GM06990 (cell line): ENCODE measurements at regions not wholly inside any gene's neighbourhood (a gene's known extent, or its start where the extent isn't known, plus 50 kb on each side); places are given as distances from the start of the nearest gene placed in this dataset.
"Not testable (repeated sequence)": the region's sequence is repeated elsewhere in the genome, so short reads cannot be mapped to it uniquely, and the experiment has no call there.

Experiments
- DNase-seq: peaks from one replicate; pipeline ENCODE4 v3.0.0-alpha.2; 2011; ENCODE audit not compliant: insufficient read length; ENCODE audit errors: extremely low read depth
- H3K27me3 ChIP-seq: replicated peaks from 2 replicates; pipeline ENCODE4 v1.6.0; 2011; ENCODE audit warnings: low read length; ENCODE audit not compliant: control insufficient read depth, insufficient read depth
- H3K36me3 ChIP-seq: 2 replicates; pipeline ENCODE4 v1.5.1; 2011; ENCODE audit warnings: low read length; ENCODE audit not compliant: control insufficient read depth, insufficient read depth
- H3K4me3 ChIP-seq: replicated peaks from 2 replicates; pipeline ENCODE4 v1.5.1; 2011; ENCODE audit warnings: low read depth, mild to moderate bottlenecking, control low read depth, low read length
- TF ChIP-seq, protein P1 (sequence below): IDR thresholded peaks from 2 replicates; pipeline ENCODE4 v1.5.1; 2011; ENCODE audit warnings: low read length, control low read depth, mild to moderate bottlenecking, inconsistent platforms; ENCODE audit not compliant: insufficient read depth, poor library complexity, severe bottlenecking

DNA sequence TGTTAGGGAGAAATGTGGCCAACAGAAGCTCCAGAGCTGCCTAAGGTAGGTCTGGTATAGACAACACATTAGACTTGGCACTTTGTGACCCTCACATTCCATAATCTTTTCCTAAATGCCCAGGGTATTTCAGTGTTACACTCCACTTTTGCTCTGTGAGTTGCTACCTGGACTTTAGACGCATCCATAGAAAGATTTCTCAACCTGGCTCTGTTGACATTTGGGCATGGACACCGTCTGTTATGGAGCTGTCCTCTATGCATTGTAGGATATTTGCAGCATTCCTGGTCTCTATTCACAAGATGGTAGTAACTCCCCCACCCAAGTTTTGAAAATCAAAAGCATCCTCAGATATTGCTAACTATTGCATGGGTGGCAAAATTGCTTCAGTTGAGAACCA, 136.5 kb upstream of the NETO1 start:
- Histone ChIP-seq H3K4me3 (no peak overlapping the region), H3K27me3 (no peaks in the 10 kb centered on the region), H3K36me3 (no peaks in the 10 kb centered on the region)
- DNase-seq, result no peak
- TF ChIP-seq, protein P1, sequence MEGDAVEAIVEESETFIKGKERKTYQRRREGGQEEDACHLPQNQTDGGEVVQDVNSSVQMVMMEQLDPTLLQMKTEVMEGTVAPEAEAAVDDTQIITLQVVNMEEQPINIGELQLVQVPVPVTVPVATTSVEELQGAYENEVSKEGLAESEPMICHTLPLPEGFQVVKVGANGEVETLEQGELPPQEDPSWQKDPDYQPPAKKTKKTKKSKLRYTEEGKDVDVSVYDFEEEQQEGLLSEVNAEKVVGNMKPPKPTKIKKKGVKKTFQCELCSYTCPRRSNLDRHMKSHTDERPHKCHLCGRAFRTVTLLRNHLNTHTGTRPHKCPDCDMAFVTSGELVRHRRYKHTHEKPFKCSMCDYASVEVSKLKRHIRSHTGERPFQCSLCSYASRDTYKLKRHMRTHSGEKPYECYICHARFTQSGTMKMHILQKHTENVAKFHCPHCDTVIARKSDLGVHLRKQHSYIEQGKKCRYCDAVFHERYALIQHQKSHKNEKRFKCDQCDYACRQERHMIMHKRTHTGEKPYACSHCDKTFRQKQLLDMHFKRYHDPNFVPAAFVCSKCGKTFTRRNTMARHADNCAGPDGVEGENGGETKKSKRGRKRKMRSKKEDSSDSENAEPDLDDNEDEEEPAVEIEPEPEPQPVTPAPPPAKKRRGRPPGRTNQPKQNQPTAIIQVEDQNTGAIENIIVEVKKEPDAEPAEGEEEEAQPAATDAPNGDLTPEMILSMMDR, result no peak

- Histone ChIP-seq H3K4me3 (no peak overlapping the region), H3K36me3 (no peaks in the 10 kb centered on the region), H3K27me3 (no peaks in the 10 kb centered on the region)
- TF ChIP-seq, protein P1, result no peak
- DNase-seq, result no peak
Observed at GRCh38 chr18:72999971-73000607, 132.3 kb upstream of the NETO1 start.

DNA sequence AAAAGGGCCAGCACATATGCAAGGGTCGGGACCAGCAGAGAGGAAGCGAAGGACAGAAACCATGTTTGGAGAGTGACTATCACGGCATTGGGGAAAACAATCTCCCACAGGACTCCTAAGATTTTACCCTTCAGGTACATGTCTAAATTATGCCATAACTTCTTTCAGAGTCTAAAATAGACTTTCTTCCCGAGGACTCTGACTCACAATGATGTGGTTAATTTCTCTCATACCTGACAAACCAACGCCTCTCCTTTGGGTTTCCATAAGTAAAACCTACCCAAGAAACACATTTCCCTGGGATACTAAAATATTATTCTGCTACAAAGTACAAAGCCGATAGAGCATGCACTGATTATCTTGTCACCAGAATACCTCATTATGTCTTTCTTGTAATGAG, 127.8 kb upstream of the NETO1 start:
- TF ChIP-seq, protein P1, result no peak
- Histone ChIP-seq H3K36me3 (no peaks in the 10 kb centered on the region), H3K27me3 (no peaks in the 10 kb centered on the region), H3K4me3 (no peak overlapping the region)
- no peak for DNase-seq

GRCh38 chr18:72993250-72993649, 125.5 kb upstream of the NETO1 start:
- Histone ChIP-seq H3K4me3 (no peak overlapping the region), H3K36me3 (no peaks in the 10 kb centered on the region), H3K27me3 (no peaks in the 10 kb centered on the region)
- TF ChIP-seq, protein P1, result no peak
- DNase-seq, result no peak

- TF ChIP-seq, protein P1, result no peak
- Histone ChIP-seq H3K4me3 (no peak overlapping the region), H3K36me3 (no peaks in the 10 kb centered on the region), H3K27me3 (no peaks in the 10 kb centered on the region)
- no peak for DNase-seq
Observed at GRCh38 chr18:72991379-72991778, 123.6 kb upstream of the NETO1 start.

GRCh38 chr18:72987570-72987969, 119.8 kb upstream of the NETO1 start:
- not testable (repeated sequence) for H3K4me3 ChIP-seq, DNase-seq, H3K27me3 ChIP-seq

More at GRCh38 chr18:72987570-72987969, 119.8 kb upstream of the NETO1 start:
- H3K36me3 ChIP-seq, result not testable (repeated sequence)
